ENCODE measurements at regions not wholly inside any gene's neighbourhood (a gene's known extent, or its start where the extent isn't known, plus 50 kb on each side); places are given as distances from the start of the nearest gene placed in this dataset.
"Not testable (repeated sequence)": the region's sequence is repeated elsewhere in the genome, so short reads cannot be mapped to it uniquely, and the experiment has no call there.

DNA sequence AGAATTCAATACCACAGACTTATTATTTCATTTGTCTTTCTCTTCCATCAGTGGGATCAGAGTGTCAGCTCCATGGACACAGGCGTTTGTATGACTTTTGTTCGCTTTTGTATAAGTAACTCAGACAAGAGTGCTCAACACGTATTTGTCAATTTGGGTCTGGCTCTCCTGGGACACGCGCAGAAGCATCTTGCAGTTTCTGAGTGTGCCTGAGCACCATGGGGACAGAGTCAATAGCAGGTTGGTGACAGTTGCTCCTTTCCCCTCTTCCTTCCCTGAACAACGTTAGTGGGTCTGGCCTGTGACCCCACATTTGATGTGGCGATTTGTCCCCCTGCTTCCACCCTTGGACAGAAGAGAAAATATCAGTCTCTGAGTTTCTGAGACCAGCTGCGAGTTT, 120.4 kb upstream of the SDK1 start:
- 81 to 86% methylated on average over 8 of the region's 8 CpGs for WGBS, 2 donors
- no peaks in the 10 kb centered on the region for H3K4me1 ChIP-seq
- no peaks in the 10 kb centered on the region for H3K36me3 ChIP-seq (ENCODE audit: low read depth, missing control alignments)
- intact Hi-C loops (cut with DNase I; ENCODE audit: low total_unique reads) = no loop called here
- DNase-seq = no peak
- no peak overlapping the region for H3K4me3 ChIP-seq
- TF ChIP-seq, protein P1, sequence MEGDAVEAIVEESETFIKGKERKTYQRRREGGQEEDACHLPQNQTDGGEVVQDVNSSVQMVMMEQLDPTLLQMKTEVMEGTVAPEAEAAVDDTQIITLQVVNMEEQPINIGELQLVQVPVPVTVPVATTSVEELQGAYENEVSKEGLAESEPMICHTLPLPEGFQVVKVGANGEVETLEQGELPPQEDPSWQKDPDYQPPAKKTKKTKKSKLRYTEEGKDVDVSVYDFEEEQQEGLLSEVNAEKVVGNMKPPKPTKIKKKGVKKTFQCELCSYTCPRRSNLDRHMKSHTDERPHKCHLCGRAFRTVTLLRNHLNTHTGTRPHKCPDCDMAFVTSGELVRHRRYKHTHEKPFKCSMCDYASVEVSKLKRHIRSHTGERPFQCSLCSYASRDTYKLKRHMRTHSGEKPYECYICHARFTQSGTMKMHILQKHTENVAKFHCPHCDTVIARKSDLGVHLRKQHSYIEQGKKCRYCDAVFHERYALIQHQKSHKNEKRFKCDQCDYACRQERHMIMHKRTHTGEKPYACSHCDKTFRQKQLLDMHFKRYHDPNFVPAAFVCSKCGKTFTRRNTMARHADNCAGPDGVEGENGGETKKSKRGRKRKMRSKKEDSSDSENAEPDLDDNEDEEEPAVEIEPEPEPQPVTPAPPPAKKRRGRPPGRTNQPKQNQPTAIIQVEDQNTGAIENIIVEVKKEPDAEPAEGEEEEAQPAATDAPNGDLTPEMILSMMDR (IDR thresholded peaks at IDR 0.05) = no peak
- TF ChIP-seq POLR2A (IDR thresholded peaks at IDR 0.05) = no peak
- H3K27me3 ChIP-seq = no peaks in the 10 kb centered on the region
- H3K27ac ChIP-seq = no peak overlapping the region
- no peaks in the 10 kb centered on the region for H3K9me3 ChIP-seq

DNA sequence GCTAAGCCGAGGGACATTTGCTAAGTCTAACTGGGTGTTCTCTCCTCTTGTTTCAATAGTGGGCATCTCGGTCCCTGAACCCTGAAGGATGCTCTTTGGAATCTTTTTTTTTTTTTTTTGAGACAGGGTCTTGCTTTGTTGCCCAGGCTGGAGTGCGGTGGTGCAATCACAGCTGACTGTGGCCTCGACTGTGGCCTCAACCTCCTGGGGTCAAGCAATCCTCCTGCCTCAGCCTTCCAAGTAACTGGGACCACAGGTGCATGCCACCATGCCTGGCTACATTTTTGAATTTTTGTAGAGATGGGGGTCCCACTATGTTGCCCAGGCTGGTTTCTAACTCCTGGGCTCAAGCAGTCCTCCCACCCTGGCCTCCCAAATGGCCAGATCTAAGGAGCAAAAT, 119.0 kb upstream of the SDK1 start:
- H3K4me1 ChIP-seq; DNase-seq; H3K9me3 ChIP-seq; H3K4me3 ChIP-seq; H3K27ac ChIP-seq; H3K27me3 ChIP-seq; H3K36me3 ChIP-seq (ENCODE audit: low read depth, missing control alignments); intact Hi-C loops (cut with DNase I; ENCODE audit: low total_unique reads): not testable (repeated sequence)
- WGBS, 2 donors = 82 to 90% methylated on average over 4 of the region's 4 CpGs

- Histone ChIP-seq H3K4me1 (no peaks in the 10 kb centered on the region), H3K27me3 (no peaks in the 10 kb centered on the region), H3K36me3 (ENCODE audit: low read depth, missing control alignments) (no peaks in the 10 kb centered on the region), H3K27ac (no peak overlapping the region), H3K4me3 (no peak overlapping the region), H3K9me3 (no peaks in the 10 kb centered on the region)
- 82 to 85% methylated on average over 18 of the region's 18 CpGs for WGBS, 2 donors
- DNase-seq = no peak
- intact Hi-C loops (cut with DNase I; ENCODE audit: low total_unique reads) = no loop called here
- TF ChIP-seq, protein P1 (IDR thresholded peaks at IDR 0.05) = no peak
- TF ChIP-seq POLR2A (IDR thresholded peaks at IDR 0.05) = no peak
Measured at GRCh38 chr7:3187444-3188040, 113.5 kb upstream of the SDK1 start.

- DNase-seq = no peak
- WGBS, 2 donors = 57 to 61% methylated on average over 9 of the region's 9 CpGs
- intact Hi-C loops (cut with DNase I; ENCODE audit: low total_unique reads) = no loop called here
- TF ChIP-seq, protein P1 (IDR thresholded peaks at IDR 0.05) = no peak
- TF ChIP-seq POLR2A (IDR thresholded peaks at IDR 0.05) = no peak
- Histone ChIP-seq H3K4me3 (no peak overlapping the region), H3K4me1 (no peaks in the 10 kb centered on the region), H3K27ac (no peak overlapping the region), H3K27me3 (no peaks in the 10 kb centered on the region), H3K36me3 (ENCODE audit: low read depth, missing control alignments) (no peaks in the 10 kb centered on the region), H3K9me3 (no peaks in the 10 kb centered on the region)
Measured at GRCh38 chr7:3188946-3189345, 112.1 kb upstream of the SDK1 start.

GRCh38 chr7:3191548-3191947, 109.5 kb upstream of the SDK1 start:
- H3K4me1 ChIP-seq = peaks cover 4% of the 10 kb centered on the region
- no peaks in the 10 kb centered on the region for H3K27me3 ChIP-seq
- WGBS, 2 donors = 84 to 85% methylated on average over 4 of the region's 4 CpGs
- intact Hi-C loops (cut with DNase I; ENCODE audit: low total_unique reads) = no loop called here
- no peak overlapping the region for H3K27ac ChIP-seq
- H3K9me3 ChIP-seq = no peaks in the 10 kb centered on the region
- no peak overlapping the region for H3K4me3 ChIP-seq
- TF ChIP-seq, protein P1 (IDR thresholded peaks at IDR 0.05) = no peak
- TF ChIP-seq POLR2A (IDR thresholded peaks at IDR 0.05) = no peak
- DNase-seq = no peak
- no peaks in the 10 kb centered on the region for H3K36me3 ChIP-seq (ENCODE audit: low read depth, missing control alignments)
